SK-N-SH (cell line): ENCODE measurements at regions not wholly inside any gene's neighbourhood (a gene's known extent, or its start where the extent isn't known, plus 50 kb on each side); places are given as distances from the start of the nearest gene placed in this dataset.
"Not testable (repeated sequence)": the region's sequence is repeated elsewhere in the genome, so short reads cannot be mapped to it uniquely, and the experiment has no call there.

Experiments used
- EZH2phosphoT487 ChIP-seq: fragments of 200-600 bp; sonication (generic); IDR thresholded peaks from 2 replicates; pipeline ENCODE4 v1.6.1; 2017; ENCODE audit warnings: low read depth, mixed run types, mild to moderate bottlenecking, antibody characterized with exemption, moderate library complexity, borderline replicate concordance
- RAD21 ChIP-seq: IDR thresholded peaks from 2 replicates; pipeline ENCODE4 v1.6.1; 2012; ENCODE audit warnings: mild to moderate bottlenecking, low read length
- TCF12 ChIP-seq: IDR thresholded peaks from 2 replicates; pipeline ENCODE4 v1.4.0; 2012

- not testable (repeated sequence) for TF ChIP-seq EZH2phosphoT487, RAD21, TCF12
Observed at GRCh38 chr3:151587659-151588058, 126.8 kb upstream of the IGSF10 start.
